ENCODE measurements at regions not wholly inside any gene's neighbourhood (a gene's known extent, or its start where the extent isn't known, plus 50 kb on each side); places are given as distances from the start of the nearest gene placed in this dataset.
"Not testable (repeated sequence)": the region's sequence is repeated elsewhere in the genome, so short reads cannot be mapped to it uniquely, and the experiment has no call there.

GRCh38 chr12:105676694-105677093, 346.2 kb downstream of the C12orf75 start:
- Histone ChIP-seq H3K4me1 (replicated peaks) (peaks cover 4% of the 10 kb centered on the region), H3K27ac (peak overlapping the region in 1 of 2 donors; percentile 6)
- intact Hi-C loops (cut with DNase I): no loop called here

GRCh38 chr12:105677672-105678071, 347.2 kb downstream of the C12orf75 start:
- Histone ChIP-seq H3K4me3 (no peak overlapping the region), H3K27me3 (replicated peaks; ENCODE audit: insufficient read depth) (no peaks in the 10 kb centered on the region), H3K27ac (no peak overlapping the region), H3K36me3 (no peaks in the 10 kb centered on the region), H3K9me3 (no peaks in the 10 kb centered on the region), H3K4me1 (replicated peaks) (peaks cover 4% of the 10 kb centered on the region)
- intact Hi-C loops (cut with DNase I): no loop called here
- no peak for DNase-seq (ENCODE audit: low spot score)
- WGBS: 65% methylated on average over 2 of the region's 2 CpGs
- no peak for TF ChIP-seq POLR2A (IDR thresholded peaks at IDR 0.05)
- no peak for TF ChIP-seq CTCF (IDR thresholded peaks at IDR 0.05)
- TF ChIP-seq POLR2AphosphoS5 (IDR thresholded peaks at IDR 0.05): no peak

More at GRCh38 chr12:105676694-105677093, 346.2 kb downstream of the C12orf75 start:
- DNase-seq (ENCODE audit: low spot score): peak; percentile 85
- no peaks in the 10 kb centered on the region for H3K9me3 ChIP-seq
- no peak overlapping the region for H3K4me3 ChIP-seq
- no peaks in the 10 kb centered on the region for H3K27me3 ChIP-seq (replicated peaks; ENCODE audit: insufficient read depth)
- no peaks in the 10 kb centered on the region for H3K36me3 ChIP-seq
- 14% methylated on average over 2 of the region's 2 CpGs for WGBS
- TF ChIP-seq POLR2AphosphoS5 (IDR thresholded peaks at IDR 0.05): peak; percentile 97
- TF ChIP-seq POLR2A (IDR thresholded peaks at IDR 0.05): no peak

- intact Hi-C loops (cut with DNase I): loop anchor here (10.0 kb wide), 1 partner anchor 265 kb away; no protein-coding TSS in a partner anchor
- Histone ChIP-seq H3K27me3 (replicated peaks; ENCODE audit: insufficient read depth) (no peaks in the 10 kb centered on the region), H3K4me1 (replicated peaks) (peaks cover 4% of the 10 kb centered on the region), H3K36me3 (no peaks in the 10 kb centered on the region), H3K4me3 (no peak overlapping the region), H3K9me3 (no peaks in the 10 kb centered on the region), H3K27ac (no peak overlapping the region)
- TF ChIP-seq POLR2A (IDR thresholded peaks at IDR 0.05) (no peak), POLR2AphosphoS5 (IDR thresholded peaks at IDR 0.05) (no peak), CTCF (IDR thresholded peaks at IDR 0.05) (no peak)
- no peak for DNase-seq (ENCODE audit: low spot score)
- 100% methylated on average over 1 of the region's 1 CpG for WGBS
Observed at GRCh38 chr12:105679982-105680381, 349.5 kb downstream of the C12orf75 start.

GRCh38 chr12:105681341-105681740, 350.9 kb downstream of the C12orf75 start:
- DNase-seq (ENCODE audit: low spot score): no peak
- Histone ChIP-seq H3K4me3 (no peak overlapping the region), H3K27me3 (replicated peaks; ENCODE audit: insufficient read depth) (no peaks in the 10 kb centered on the region), H3K27ac (no peak overlapping the region), H3K9me3 (no peaks in the 10 kb centered on the region), H3K36me3 (no peaks in the 10 kb centered on the region), H3K4me1 (replicated peaks) (peaks cover 3% of the 10 kb centered on the region)
- TF ChIP-seq CTCF (IDR thresholded peaks at IDR 0.05) (no peak), POLR2AphosphoS5 (IDR thresholded peaks at IDR 0.05) (no peak), POLR2A (IDR thresholded peaks at IDR 0.05) (no peak)
- intact Hi-C loops (cut with DNase I): loop anchor here (10.0 kb wide), 1 partner anchor 267 kb away; no protein-coding TSS in a partner anchor
- 94% methylated on average over 2 of the region's 2 CpGs for WGBS

- H3K4me1 ChIP-seq (replicated peaks): not testable (repeated sequence)
- WGBS: 93% methylated on average over 1 of the region's 1 CpG
Observed at GRCh38 chr12:105682821-105683220, 352.3 kb downstream of the C12orf75 start.

GRCh38 chr12:105683836-105684235, 353.3 kb downstream of the C12orf75 start:
- H3K27ac ChIP-seq; H3K9me3 ChIP-seq; H3K36me3 ChIP-seq; DNase-seq (ENCODE audit: low spot score); H3K4me1 ChIP-seq (replicated peaks); H3K4me3 ChIP-seq; H3K27me3 ChIP-seq (replicated peaks; ENCODE audit: insufficient read depth): not testable (repeated sequence)
- intact Hi-C loops (cut with DNase I): loop anchor here (10.0 kb wide), 1 partner anchor 269 kb away; no protein-coding TSS in a partner anchor
- WGBS: 94% methylated on average over 4 of the region's 4 CpGs

More at GRCh38 chr12:105682821-105683220, 352.3 kb downstream of the C12orf75 start:
- H3K36me3 ChIP-seq; DNase-seq (ENCODE audit: low spot score); H3K27me3 ChIP-seq (replicated peaks; ENCODE audit: insufficient read depth); H3K4me3 ChIP-seq; H3K9me3 ChIP-seq; H3K27ac ChIP-seq: not testable (repeated sequence)
- intact Hi-C loops (cut with DNase I): loop anchor here (10.0 kb wide), 1 partner anchor 268 kb away; no protein-coding TSS in a partner anchor
